IMR-90 (cell line): ENCODE measurements at regions not wholly inside any gene's neighbourhood (a gene's known extent, or its start where the extent isn't known, plus 50 kb on each side); places are given as distances from the start of the nearest gene placed in this dataset.

Experiments used
- ATAC-seq: fragments of 200-7000 bp; cut with Tn5 transposase; 2 replicates; pipeline ENCODE4 v1.9.1; 2020; ENCODE audit warnings: low read depth, mild to moderate bottlenecking, moderate library complexity
- BruUV-seq: library from RNA; stranded (reverse); fragments of 400-500 nt; replicated peaks from 2 replicates; lab custom pipeline; 2021; lab: Mats Ljungman, UMichigan
- CTCF ChIA-PET: fragments of 300-600 bp; formaldehyde crosslinking; extraction: SDS; loops from one replicate; lab custom pipeline; 2021; ENCODE audit warnings: antibody characterized with exemption; lab: Yijun Ruan, JAX
- POLR2A ChIA-PET: fragments of 300-600 bp; sonication (Branson Sonifier 250); formaldehyde crosslinking; loops from one replicate; lab custom pipeline; 2022; ENCODE audit warnings: antibody characterized with exemption; ENCODE audit not compliant: unreplicated experiment; lab: Charles Lee
- DNase-seq: peaks from one replicate; pipeline ENCODE4 v3.0.0; 2013
- H2AFZ ChIP-seq: replicated peaks from 2 replicates; pipeline ENCODE3; 2013; ENCODE audit warnings: low read length, mild to moderate bottlenecking; ENCODE audit not compliant: poor library complexity
- H2AK5ac ChIP-seq: 2 replicates; pipeline ENCODE4 v1.6.1; 2013; ENCODE audit warnings: low read depth, low read length, inconsistent platforms
- H2AK9ac ChIP-seq: replicated peaks from 2 replicates; pipeline ENCODE3; 2013; ENCODE audit warnings: mild to moderate bottlenecking, low read depth, low read length, moderate library complexity; ENCODE audit not compliant: poor library complexity
- H2BK120ac ChIP-seq: 2 replicates; pipeline ENCODE4 v1.6.1; 2013; ENCODE audit warnings: low read depth, low read length, inconsistent platforms
- H2BK15ac ChIP-seq: 3 replicates; pipeline ENCODE4 v1.6.1; 2013; ENCODE audit warnings: low read depth, low read length, inconsistent platforms
- H2BK20ac ChIP-seq: 2 replicates; pipeline ENCODE4 v1.6.1; 2013; ENCODE audit warnings: low read depth, mild to moderate bottlenecking, inconsistent platforms, low read length, moderate library complexity
- H2BK5ac ChIP-seq: 2 replicates; pipeline ENCODE4 v1.6.1; 2013; ENCODE audit warnings: mild to moderate bottlenecking, low read depth, low read length, inconsistent platforms; ENCODE audit not compliant: poor library complexity, severe bottlenecking
- H3K14ac ChIP-seq: replicated peaks from 2 replicates; pipeline ENCODE4 v1.6.1; 2013; ENCODE audit warnings: low read depth, low read length, inconsistent platforms
- H3K18ac ChIP-seq: 2 replicates; pipeline ENCODE4 v1.6.1; 2013; ENCODE audit warnings: low read depth, low read length, control low read depth
- H3K23ac ChIP-seq: 2 replicates; pipeline ENCODE4 v1.6.1; 2013; ENCODE audit warnings: low read depth, low read length, inconsistent platforms
- H3K27ac ChIP-seq: 2 replicates; pipeline ENCODE4 v1.5.1; 2013; ENCODE audit warnings: mild to moderate bottlenecking, control low read depth, low read length; ENCODE audit not compliant: insufficient read depth
- H3K27me3 ChIP-seq: 2 replicates; pipeline ENCODE4 v1.6.1; 2013; ENCODE audit warnings: low read length; ENCODE audit not compliant: control insufficient read depth, insufficient read depth
- H3K36me3 ChIP-seq: 2 replicates; pipeline ENCODE4 v1.6.1; 2013; ENCODE audit warnings: low read length, mixed read lengths; ENCODE audit not compliant: control insufficient read depth, insufficient read depth
- H3K4ac ChIP-seq: 2 replicates; pipeline ENCODE4 v1.6.1; 2013; ENCODE audit warnings: low read depth, low read length, inconsistent platforms
- H3K4me1 ChIP-seq: 2 replicates; pipeline ENCODE4 v1.6.1; 2013; ENCODE audit warnings: low read length, mixed read lengths; ENCODE audit not compliant: control insufficient read depth, insufficient read depth
- H3K4me2 ChIP-seq: 2 replicates; pipeline ENCODE4 v1.6.1; 2013; ENCODE audit warnings: low read depth, mild to moderate bottlenecking, control low read depth, low read length, moderate library complexity
- H3K4me3 ChIP-seq: 2 replicates; pipeline ENCODE4 v1.5.1; 2013; ENCODE audit warnings: low read depth, mild to moderate bottlenecking, control low read depth, low read length, moderate library complexity; ENCODE audit not compliant: insufficient read depth
- H3K56ac ChIP-seq: 2 replicates; pipeline ENCODE4 v1.6.1; 2013; ENCODE audit warnings: low read length, inconsistent platforms; ENCODE audit not compliant: insufficient read depth; ENCODE audit errors: extremely low read depth
- H3K79me1 ChIP-seq, 2 experiments: 2 replicates each; pipeline ENCODE4 v1.6.1; 2013; ENCODE audit warnings: low read length in 2 of 2, inconsistent platforms in 1 of 2, low read depth in 1 of 2
- H3K9ac ChIP-seq: 2 replicates; pipeline ENCODE4 v1.6.1; 2013; ENCODE audit warnings: low read depth, low read length, control low read depth
- H3K9me1 ChIP-seq: 2 replicates; pipeline ENCODE4 v1.6.1; 2013; ENCODE audit warnings: low read length, inconsistent platforms; ENCODE audit not compliant: insufficient read depth
- H3K9me3 ChIP-seq: 2 replicates; pipeline ENCODE4 v1.6.1; 2013; ENCODE audit warnings: low read length; ENCODE audit not compliant: control insufficient read depth, insufficient read depth
- H4K20me1 ChIP-seq: 2 replicates; pipeline ENCODE4 v1.6.1; 2013; ENCODE audit warnings: low read length, inconsistent platforms; ENCODE audit not compliant: insufficient read depth
- H4K5ac ChIP-seq: 2 replicates; pipeline ENCODE4 v1.6.1; 2013; ENCODE audit warnings: mild to moderate bottlenecking, low read depth, low read length, control low read depth
- H4K8ac ChIP-seq, 2 experiments: 2 replicates each; pipeline ENCODE4 v1.6.1; 2013; ENCODE audit warnings: low read depth in 2 of 2, low read length in 2 of 2, control low read depth in 1 of 2, inconsistent platforms in 1 of 2
- H4K91ac ChIP-seq: 2 replicates; pipeline ENCODE4 v1.6.1; 2013; ENCODE audit warnings: low read depth, low read length, inconsistent platforms; ENCODE audit not compliant: insufficient read depth
- BHLHE40 ChIP-seq: fragments of 150-350 bp; IDR thresholded peaks from 2 replicates; pipeline ENCODE4 v1.6.1; 2016; ENCODE audit warnings: mild to moderate bottlenecking, low read depth, low read length
- CEBPB ChIP-seq: IDR thresholded peaks from 2 replicates; pipeline ENCODE4 v1.6.1; 2012; ENCODE audit warnings: low read depth, low read length, improper control_type of control experiment
- CHD1 ChIP-seq: IDR thresholded peaks from 2 replicates; pipeline ENCODE4 v1.6.1; 2012; ENCODE audit warnings: low read depth, low read length, improper control_type of control experiment
- ELK1 ChIP-seq: fragments of 150-350 bp; IDR thresholded peaks from 2 replicates; pipeline ENCODE4 v1.6.1; 2016; ENCODE audit warnings: low read depth, mild to moderate bottlenecking, low read length, moderate library complexity, borderline replicate concordance
- FOS ChIP-seq: fragments of 150-350 bp; IDR thresholded peaks from 2 replicates; pipeline ENCODE4 v1.6.1; 2016; ENCODE audit warnings: low read depth, low read length
- MAFK ChIP-seq: IDR thresholded peaks from 2 replicates; pipeline ENCODE4 v1.6.1; 2012; ENCODE audit warnings: low read depth, low read length, improper control_type of control experiment
- MAZ ChIP-seq: IDR thresholded peaks from 2 replicates; pipeline ENCODE4 v1.6.1; 2012; ENCODE audit warnings: low read depth, mild to moderate bottlenecking, low read length, improper control_type of control experiment, moderate library complexity, borderline replicate concordance
- MXI1 ChIP-seq: IDR thresholded peaks from 2 replicates; pipeline ENCODE4 v1.6.1; 2012; ENCODE audit warnings: low read depth, mild to moderate bottlenecking, low read length, moderate library complexity, borderline replicate concordance
- NFE2L2 ChIP-seq: fragments of 150-350 bp; IDR thresholded peaks from 2 replicates; pipeline ENCODE4 v1.6.1; 2016; ENCODE audit warnings: low read depth, mild to moderate bottlenecking, low read length
- POLR2A ChIP-seq: IDR thresholded peaks from 2 replicates; pipeline ENCODE4 v1.6.1; 2012; ENCODE audit warnings: mild to moderate bottlenecking, low read depth, low read length
- RCOR1 ChIP-seq: IDR thresholded peaks from 2 replicates; pipeline ENCODE4 v1.6.1; 2012; ENCODE audit warnings: mild to moderate bottlenecking, low read length, improper control_type of control experiment; ENCODE audit not compliant: insufficient replicate concordance
- RFX5 ChIP-seq: IDR thresholded peaks from 2 replicates; pipeline ENCODE4 v1.8.0; 2012; ENCODE audit warnings: low read depth, mild to moderate bottlenecking, low read length, moderate library complexity
- SMC3 ChIP-seq: fragments of 150-350 bp; IDR thresholded peaks from 2 replicates; pipeline ENCODE4 v1.6.1; 2016; ENCODE audit warnings: low read depth, mild to moderate bottlenecking, antibody characterized with exemption, low read length, moderate library complexity
- USF2 ChIP-seq: fragments of 150-350 bp; IDR thresholded peaks from 2 replicates; pipeline ENCODE4 v1.6.1; 2017; ENCODE audit warnings: mild to moderate bottlenecking, antibody characterized with exemption, low read length, low read depth
- WGBS, 2 experiments: methylation state at CpG; one replicate each; pipeline versions ENCODE4 v1.1.5 to v1.1.7; 2013; ENCODE audit warnings: missing lambda C conversion rate in 2 of 2; ENCODE audit not compliant: insufficient read length in 1 of 2; ENCODE audit errors: extremely low coverage in 2 of 2; 5-methylcytosine and 5-hydroxymethylcytosine counted together
- dilution Hi-C: fragments of 300-500 bp; cut with HindIII; formaldehyde crosslinking; loops from one replicate; pipeline ENCODE4 v1.14.3; 2018; ENCODE audit warnings: low sequenced_read_pairs; ENCODE audit not compliant: unreplicated experiment
- in situ Hi-C: fragments of 300-500 bp; cut with MboI; formaldehyde crosslinking; loops from 3 replicates; pipeline ENCODE4 v1.14.3; 2019; ENCODE audit warnings: low sequenced_read_pairs, inconsistent platforms, mixed read lengths
- intact Hi-C: fragments of 100-400 bp; cut with micrococcal nuclease; formaldehyde crosslinking; loops from 2 replicates; pipeline ENCODE4 v1.10.0; 2022
- TF ChIP-seq, protein P1 (sequence below): conservative IDR thresholded peaks from 2 replicates; pipeline ENCODE4 v1.5.1; 2012; ENCODE audit warnings: mild to moderate bottlenecking, low read depth, low read length, improper control_type of control experiment

GRCh38 chr10:23951841-23952240, 257.1 kb upstream of the KIAA1217 start:
- Histone ChIP-seq H2AK5ac (no peak overlapping the region), H3K9ac (no peak overlapping the region), H3K14ac (no peak overlapping the region), H3K4me1 (no peaks in the 10 kb centered on the region), H2AK9ac (no peak overlapping the region), H3K18ac (no peak overlapping the region), H3K79me1 (no peaks in the 10 kb centered on the region), H4K91ac (no peak overlapping the region), H3K23ac (no peak overlapping the region), H3K27me3 (no peaks in the 10 kb centered on the region), H3K27ac (no peak overlapping the region), H4K5ac (no peak overlapping the region), H3K36me3 (no peaks in the 10 kb centered on the region), H2AFZ (no peak overlapping the region), H2BK120ac (no peak overlapping the region), H3K4me2 (no peak overlapping the region), H3K9me1 (no peaks in the 10 kb centered on the region), H3K4me3 (no peak overlapping the region), H2BK15ac (no peak overlapping the region), H2BK20ac (no peak overlapping the region), H3K56ac (no peak overlapping the region), H4K8ac (no peak overlapping the region), H3K4ac (no peak overlapping the region), H3K9me3 (peaks cover 6% of the 10 kb centered on the region), H2BK5ac (no peak overlapping the region), H4K20me1 (no peaks in the 10 kb centered on the region)
- WGBS, 2 experiments: no CpG with 5 or more reads among the region's 6 CpGs
- no peak for TF ChIP-seq ELK1
- TF ChIP-seq CHD1: no peak
- no peak for TF ChIP-seq POLR2A
- no peak for TF ChIP-seq FOS
- TF ChIP-seq MAFK: no peak
- TF ChIP-seq, protein P1, sequence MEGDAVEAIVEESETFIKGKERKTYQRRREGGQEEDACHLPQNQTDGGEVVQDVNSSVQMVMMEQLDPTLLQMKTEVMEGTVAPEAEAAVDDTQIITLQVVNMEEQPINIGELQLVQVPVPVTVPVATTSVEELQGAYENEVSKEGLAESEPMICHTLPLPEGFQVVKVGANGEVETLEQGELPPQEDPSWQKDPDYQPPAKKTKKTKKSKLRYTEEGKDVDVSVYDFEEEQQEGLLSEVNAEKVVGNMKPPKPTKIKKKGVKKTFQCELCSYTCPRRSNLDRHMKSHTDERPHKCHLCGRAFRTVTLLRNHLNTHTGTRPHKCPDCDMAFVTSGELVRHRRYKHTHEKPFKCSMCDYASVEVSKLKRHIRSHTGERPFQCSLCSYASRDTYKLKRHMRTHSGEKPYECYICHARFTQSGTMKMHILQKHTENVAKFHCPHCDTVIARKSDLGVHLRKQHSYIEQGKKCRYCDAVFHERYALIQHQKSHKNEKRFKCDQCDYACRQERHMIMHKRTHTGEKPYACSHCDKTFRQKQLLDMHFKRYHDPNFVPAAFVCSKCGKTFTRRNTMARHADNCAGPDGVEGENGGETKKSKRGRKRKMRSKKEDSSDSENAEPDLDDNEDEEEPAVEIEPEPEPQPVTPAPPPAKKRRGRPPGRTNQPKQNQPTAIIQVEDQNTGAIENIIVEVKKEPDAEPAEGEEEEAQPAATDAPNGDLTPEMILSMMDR: no peak
- TF ChIP-seq NFE2L2: no peak
- TF ChIP-seq MXI1: no peak
- TF ChIP-seq RFX5: no peak
- TF ChIP-seq SMC3: no peak
- TF ChIP-seq BHLHE40: no peak
- no peak for TF ChIP-seq RCOR1
- no peak for TF ChIP-seq MAZ
- no peak for TF ChIP-seq CEBPB
- no peak for TF ChIP-seq USF2
- intact Hi-C loops (no loop called here), dilution Hi-C loops (no loop called here), in situ Hi-C loops (no loop called here)
- ChIA-PET POLR2A (no interaction called here), CTCF (no interaction called here)
- DNase-seq (no peak), ATAC-seq (no peak)
- no TSS peak for BruUV-seq
